GM12865 (cell line): ENCODE measurements at regions not wholly inside any gene's neighbourhood (a gene's known extent, or its start where the extent isn't known, plus 50 kb on each side); places are given as distances from the start of the nearest gene placed in this dataset.
A peak's percentile ranks its signal among the peaks of the same experiment; 100 is the strongest.

Source experiments
- DNase-seq: peaks from one replicate; pipeline ENCODE4 v3.0.0; 2010; ENCODE audit warnings: low read depth
- H3K4me3 ChIP-seq: 2 replicates; pipeline ENCODE4 v1.5.1; 2011; ENCODE audit warnings: mild to moderate bottlenecking, low read depth, low read length, control low read depth
- CTCF ChIP-seq: IDR thresholded peaks from 2 replicates; pipeline ENCODE4 v1.5.1; 2011; ENCODE audit warnings: low read length, control low read depth, low read depth, inconsistent platforms; ENCODE audit not compliant: insufficient read depth; ENCODE audit errors: missing control alignments

- TF ChIP-seq CTCF = no peak
- peak; percentile 9 for DNase-seq
- H3K4me3 ChIP-seq = no peak overlapping the region
Observed at GRCh38 chr11:97107604-97108003, 717.8 kb downstream of the JRKL start.

- no peak for TF ChIP-seq CTCF
- H3K4me3 ChIP-seq = no peak overlapping the region
- no peak for DNase-seq
Observed at GRCh38 chr11:97109078-97109477, 719.3 kb downstream of the JRKL start.

GRCh38 chr11:97110376-97110775 lies 720.6 kb downstream of the JRKL start:
- H3K4me3 ChIP-seq = no peak overlapping the region
- no peak for TF ChIP-seq CTCF
- no peak for DNase-seq

- TF ChIP-seq CTCF = no peak
- DNase-seq = no peak
- no peak overlapping the region for H3K4me3 ChIP-seq
Observed at GRCh38 chr11:97111559-97111958, 721.7 kb downstream of the JRKL start.

- no peak for DNase-seq
- no peak for TF ChIP-seq CTCF
- H3K4me3 ChIP-seq = no peak overlapping the region
Observed at GRCh38 chr11:97118614-97119200, 728.9 kb downstream of the JRKL start.

GRCh38 chr11:97123237-97123636 lies 733.4 kb downstream of the JRKL start:
- no peak for TF ChIP-seq CTCF
- no peak overlapping the region for H3K4me3 ChIP-seq
- DNase-seq = no peak

GRCh38 chr11:97136067-97136466 lies 746.3 kb downstream of the JRKL start:
- H3K4me3 ChIP-seq = no peak overlapping the region
- TF ChIP-seq CTCF = no peak
- DNase-seq = no peak
